ENCODE measurements at regions not wholly inside any gene's neighbourhood (a gene's known extent, or its start where the extent isn't known, plus 50 kb on each side); places are given as distances from the start of the nearest gene placed in this dataset.

- DNase-seq (ENCODE audit: low spot score) = no peak
- TF ChIP-seq CTCF (IDR thresholded peaks at IDR 0.05; ENCODE audit: extremely low read depth, insufficient read depth, missing control alignments) = no peak
Observed at GRCh38 chrX:138928737-138929459, 217.4 kb upstream of the FGF13 start.

GRCh38 chrX:138925330-138925729 is 213.8 kb upstream of the FGF13 start:
- DNase-seq (ENCODE audit: low spot score) = no peak
- no peak for TF ChIP-seq CTCF (IDR thresholded peaks at IDR 0.05; ENCODE audit: extremely low read depth, insufficient read depth, missing control alignments)
- in situ Hi-C loops (cut with MboI; ENCODE audit: low pct_unique_long_range_greater_than_20kb, low sequenced_read_pairs, unreplicated experiment) = no loop called here

More at GRCh38 chrX:138928737-138929459, 217.4 kb upstream of the FGF13 start:
- in situ Hi-C loops (cut with MboI; ENCODE audit: low pct_unique_long_range_greater_than_20kb, low sequenced_read_pairs, unreplicated experiment) = no loop called here

GRCh38 chrX:138923805-138924204 is 212.3 kb upstream of the FGF13 start:
- no peak for TF ChIP-seq CTCF (IDR thresholded peaks at IDR 0.05; ENCODE audit: extremely low read depth, insufficient read depth, missing control alignments)

GRCh38 chrX:138921031-138921430 is 209.5 kb upstream of the FGF13 start:
- TF ChIP-seq CTCF (IDR thresholded peaks at IDR 0.05; ENCODE audit: extremely low read depth, insufficient read depth, missing control alignments) = no peak
- no peak for DNase-seq (ENCODE audit: low spot score)
- in situ Hi-C loops (cut with MboI; ENCODE audit: low pct_unique_long_range_greater_than_20kb, low sequenced_read_pairs, unreplicated experiment) = no loop called here

More at GRCh38 chrX:138923805-138924204, 212.3 kb upstream of the FGF13 start:
- no peak for DNase-seq (ENCODE audit: low spot score)
- in situ Hi-C loops (cut with MboI; ENCODE audit: low pct_unique_long_range_greater_than_20kb, low sequenced_read_pairs, unreplicated experiment) = no loop called here

- TF ChIP-seq CTCF (IDR thresholded peaks at IDR 0.05; ENCODE audit: extremely low read depth, insufficient read depth, missing control alignments) = no peak
- DNase-seq (ENCODE audit: low spot score) = no peak
- in situ Hi-C loops (cut with MboI; ENCODE audit: low pct_unique_long_range_greater_than_20kb, low sequenced_read_pairs, unreplicated experiment) = no loop called here
Observed at GRCh38 chrX:138917781-138918180, 206.3 kb upstream of the FGF13 start.

GRCh38 chrX:138914767-138915166 is 203.2 kb upstream of the FGF13 start:
- no peak for TF ChIP-seq CTCF (IDR thresholded peaks at IDR 0.05; ENCODE audit: extremely low read depth, insufficient read depth, missing control alignments)
- no peak for DNase-seq (ENCODE audit: low spot score)
- in situ Hi-C loops (cut with MboI; ENCODE audit: low pct_unique_long_range_greater_than_20kb, low sequenced_read_pairs, unreplicated experiment) = no loop called here
